ENCODE measurements at regions not wholly inside any gene's neighbourhood (a gene's known extent, or its start where the extent isn't known, plus 50 kb on each side); places are given as distances from the start of the nearest gene placed in this dataset.

- TF ChIP-seq EZH2phosphoT487 (IDR thresholded peaks at IDR 0.05; ENCODE audit: insufficient read depth, low read depth) = no peak
- no peak for TF ChIP-seq EZH2 (IDR thresholded peaks at IDR 0.05; ENCODE audit: insufficient read depth, poor library complexity, severe bottlenecking)
These were observed 225.0 kb upstream of the ANKRD55 start for GRCh38 chr5:56457887-56458812.

Data from GM23248 (cell line).